ENCODE measurements at regions not wholly inside any gene's neighbourhood (a gene's known extent, or its start where the extent isn't known, plus 50 kb on each side); places are given as distances from the start of the nearest gene placed in this dataset.

DNA sequence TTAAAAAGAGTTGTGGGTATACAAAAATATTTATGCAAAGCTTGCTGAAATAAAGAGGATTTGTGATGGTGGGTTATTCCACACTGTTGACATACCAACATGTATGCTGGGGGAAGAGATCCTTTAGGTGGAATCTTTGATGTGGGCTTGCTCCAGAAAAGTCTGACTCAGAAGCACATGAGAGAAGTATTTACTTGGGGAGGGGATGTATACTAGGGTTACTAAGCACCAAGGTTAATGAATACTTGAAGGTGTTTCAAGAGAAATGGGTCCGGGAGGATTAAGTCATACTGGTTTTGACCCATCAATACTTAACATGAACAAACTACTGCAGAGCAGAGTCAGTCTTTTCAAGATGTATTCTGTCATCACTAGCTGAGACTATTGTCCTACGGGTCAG is 316.4 kb upstream of the GRIN3A start:
- no peak for TF ChIP-seq POLR2A (IDR thresholded peaks at IDR 0.05)
- Histone ChIP-seq H3K4me1 (no peaks in the 10 kb centered on the region), H3K9me3 (no peaks in the 10 kb centered on the region), H3K27me3 (no peaks in the 10 kb centered on the region), H3K36me3 (no peaks in the 10 kb centered on the region), H3K27ac (no peak overlapping the region), H3K4me3 (no peak overlapping the region)
- ATAC-seq (ENCODE audit: low FRiP score in 2 of 2) (no peak), DNase-seq (no peak)
- 66 to 73% methylated on average over 2 of the region's 2 CpGs for WGBS, 2 donors

DNA sequence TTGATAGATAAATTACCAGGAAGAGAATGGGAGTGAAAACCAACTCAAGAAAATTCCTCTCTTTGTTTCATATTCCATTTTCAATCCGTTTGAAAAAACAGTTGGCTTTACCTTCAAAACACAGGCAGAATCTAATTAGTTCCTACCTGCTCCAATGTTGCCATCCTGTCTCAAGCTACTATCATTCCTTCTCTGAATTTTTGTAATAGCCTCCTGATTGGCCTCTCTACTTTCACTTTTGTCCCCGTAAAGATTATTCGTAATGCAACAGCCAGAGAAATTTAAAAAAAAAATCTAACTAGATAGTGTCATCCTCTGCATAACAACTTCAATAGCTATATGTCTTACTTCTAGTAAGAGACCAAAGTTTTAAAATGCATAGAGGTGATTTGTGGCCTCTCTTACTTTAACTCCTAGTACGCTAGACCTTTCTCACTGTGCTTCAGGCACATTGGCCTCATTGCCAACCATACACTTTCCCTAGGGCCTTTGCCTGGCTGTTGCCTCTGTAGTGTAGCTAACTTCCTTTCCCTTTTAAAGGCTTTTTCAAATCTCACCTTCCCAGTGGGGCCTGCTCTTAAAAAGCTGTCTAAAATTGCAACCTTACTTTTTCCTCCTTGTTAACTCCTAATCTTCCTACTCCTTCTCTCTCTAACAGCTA is 311.3 kb upstream of the GRIN3A start:
- no peaks in the 10 kb centered on the region for H3K27me3 ChIP-seq
- H3K4me3 ChIP-seq = no peak overlapping the region
- no peaks in the 10 kb centered on the region for H3K4me1 ChIP-seq
- ATAC-seq (ENCODE audit: low FRiP score in 2 of 2) (no peak), DNase-seq (no peak)
- no peak for TF ChIP-seq POLR2AphosphoS5 (IDR thresholded peaks at IDR 0.05)
- no peak for TF ChIP-seq POLR2A (IDR thresholded peaks at IDR 0.05)
- TF ChIP-seq, protein P1, sequence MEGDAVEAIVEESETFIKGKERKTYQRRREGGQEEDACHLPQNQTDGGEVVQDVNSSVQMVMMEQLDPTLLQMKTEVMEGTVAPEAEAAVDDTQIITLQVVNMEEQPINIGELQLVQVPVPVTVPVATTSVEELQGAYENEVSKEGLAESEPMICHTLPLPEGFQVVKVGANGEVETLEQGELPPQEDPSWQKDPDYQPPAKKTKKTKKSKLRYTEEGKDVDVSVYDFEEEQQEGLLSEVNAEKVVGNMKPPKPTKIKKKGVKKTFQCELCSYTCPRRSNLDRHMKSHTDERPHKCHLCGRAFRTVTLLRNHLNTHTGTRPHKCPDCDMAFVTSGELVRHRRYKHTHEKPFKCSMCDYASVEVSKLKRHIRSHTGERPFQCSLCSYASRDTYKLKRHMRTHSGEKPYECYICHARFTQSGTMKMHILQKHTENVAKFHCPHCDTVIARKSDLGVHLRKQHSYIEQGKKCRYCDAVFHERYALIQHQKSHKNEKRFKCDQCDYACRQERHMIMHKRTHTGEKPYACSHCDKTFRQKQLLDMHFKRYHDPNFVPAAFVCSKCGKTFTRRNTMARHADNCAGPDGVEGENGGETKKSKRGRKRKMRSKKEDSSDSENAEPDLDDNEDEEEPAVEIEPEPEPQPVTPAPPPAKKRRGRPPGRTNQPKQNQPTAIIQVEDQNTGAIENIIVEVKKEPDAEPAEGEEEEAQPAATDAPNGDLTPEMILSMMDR (IDR thresholded peaks at IDR 0.05) = no peak
- no peak for TF ChIP-seq EP300 (IDR thresholded peaks at IDR 0.05)
- 67 to 76% methylated on average over 4 of the region's 4 CpGs for WGBS, 2 donors
- H3K36me3 ChIP-seq = no peaks in the 10 kb centered on the region
- no peak overlapping the region for H3K27ac ChIP-seq
- H3K9me3 ChIP-seq = no peaks in the 10 kb centered on the region

DNA sequence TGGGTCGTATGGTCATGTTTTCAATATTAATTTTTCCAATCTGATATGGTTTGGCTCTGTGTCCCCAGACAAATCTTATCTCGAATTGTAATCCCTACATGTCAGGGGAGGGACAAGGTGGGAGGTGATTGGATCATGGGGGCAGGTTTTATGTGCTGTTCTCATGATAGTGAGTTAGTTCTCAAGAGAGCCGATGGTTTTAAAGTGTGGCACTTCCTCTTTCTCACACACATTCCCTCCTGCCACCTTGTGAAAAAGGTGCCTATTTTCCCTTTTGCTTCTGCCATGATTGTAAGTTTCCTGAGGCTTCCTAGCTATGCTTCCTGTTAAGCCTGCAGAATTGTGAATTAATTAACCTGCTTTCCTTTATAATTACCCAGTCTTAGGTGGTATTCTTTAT is 309.1 kb upstream of the GRIN3A start:
- 53 to 71% methylated on average over 3 of the region's 3 CpGs for WGBS, 2 donors
- no peaks in the 10 kb centered on the region for H3K9me3 ChIP-seq
- DNase-seq = no peak
- no peak overlapping the region for H3K4me3 ChIP-seq
- no peaks in the 10 kb centered on the region for H3K27me3 ChIP-seq
- no peaks in the 10 kb centered on the region for H3K4me1 ChIP-seq
- no peaks in the 10 kb centered on the region for H3K36me3 ChIP-seq
- no peak for ATAC-seq (ENCODE audit: low FRiP score in 2 of 2)
- no peak for TF ChIP-seq POLR2A (IDR thresholded peaks at IDR 0.05)
- TF ChIP-seq, protein P1 (IDR thresholded peaks at IDR 0.05) = no peak
- no peak overlapping the region for H3K27ac ChIP-seq

DNA sequence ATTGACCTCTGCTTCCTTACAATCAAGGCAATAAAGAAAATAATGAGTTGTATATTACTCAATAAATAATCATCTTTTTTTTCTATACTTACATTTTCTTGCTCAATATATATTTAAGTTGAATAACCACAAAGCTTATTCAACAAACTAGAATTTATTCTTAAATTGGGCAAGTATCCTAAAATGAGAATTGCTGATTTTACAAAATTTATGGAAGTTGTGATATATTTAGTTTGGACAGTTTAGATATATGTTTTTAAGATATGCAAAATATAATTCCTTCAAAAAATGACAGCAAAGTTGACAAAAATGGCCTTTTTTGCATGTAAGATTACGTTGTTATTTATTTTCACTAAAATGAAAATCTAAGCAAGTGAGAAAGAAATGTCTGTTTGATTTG is 305.7 kb upstream of the GRIN3A start:
- Histone ChIP-seq H3K27me3 (no peaks in the 10 kb centered on the region), H3K9me3 (no peaks in the 10 kb centered on the region), H3K4me1 (no peaks in the 10 kb centered on the region), H3K36me3 (no peaks in the 10 kb centered on the region), H3K27ac (no peak overlapping the region), H3K4me3 (no peak overlapping the region)
- 76 to 78% methylated on average over 1 of the region's 1 CpG for WGBS, 2 donors
- ATAC-seq (ENCODE audit: low FRiP score in 2 of 2) (no peak), DNase-seq (no peak)
- no peak for TF ChIP-seq POLR2AphosphoS5 (IDR thresholded peaks at IDR 0.05)
- TF ChIP-seq, protein P1 (IDR thresholded peaks at IDR 0.05) = no peak
- TF ChIP-seq POLR2A (IDR thresholded peaks at IDR 0.05) = no peak

DNA sequence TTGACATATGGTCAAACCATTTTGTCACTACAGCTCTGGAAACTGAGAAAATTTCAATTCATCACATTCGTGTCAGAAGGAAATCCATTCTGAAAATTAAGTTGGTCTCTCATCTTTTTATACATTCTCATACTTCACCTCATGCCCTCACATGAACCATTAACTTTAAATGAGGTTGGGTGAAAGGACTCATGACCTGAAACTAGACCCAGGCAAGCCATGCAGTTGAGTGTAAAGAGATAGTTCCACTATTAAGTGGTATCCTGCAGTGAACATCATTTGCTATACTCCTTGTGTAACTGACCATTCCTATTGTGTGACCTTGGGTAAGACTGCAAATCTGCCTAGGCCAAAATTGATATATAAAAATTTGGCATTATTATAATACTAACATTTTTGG is 299.6 kb upstream of the GRIN3A start:
- Histone ChIP-seq H3K36me3 (no peaks in the 10 kb centered on the region), H3K27ac (no peak overlapping the region), H3K4me1 (no peaks in the 10 kb centered on the region), H3K27me3 (no peaks in the 10 kb centered on the region), H3K9me3 (no peaks in the 10 kb centered on the region), H3K4me3 (no peak overlapping the region)
- DNase-seq = no peak
- no peak for ATAC-seq (ENCODE audit: low FRiP score in 2 of 2)
- WGBS, 2 donors = 52 to 77% methylated on average over 1 of the region's 1 CpG
- no peak for TF ChIP-seq POLR2A (IDR thresholded peaks at IDR 0.05)
- TF ChIP-seq, protein P1 (IDR thresholded peaks at IDR 0.05) = no peak
- TF ChIP-seq EP300 (IDR thresholded peaks at IDR 0.05) = no peak
- no peak for TF ChIP-seq POLR2AphosphoS5 (IDR thresholded peaks at IDR 0.05)

Data from upper lobe of left lung (tissue), 6 donors.